ENCODE measurements at regions not wholly inside any gene's neighbourhood (a gene's known extent, or its start where the extent isn't known, plus 50 kb on each side); places are given as distances from the start of the nearest gene placed in this dataset.
"Not testable (repeated sequence)": the region's sequence is repeated elsewhere in the genome, so short reads cannot be mapped to it uniquely, and the experiment has no call there.

- DNase-seq (ENCODE audit: low read depth in 4 of 4, low spot score in 1 of 4) = no peak
Observed at GRCh38 chr6:6998194-6998569, 109.6 kb upstream of the RREB1 start.

- no peak for DNase-seq (ENCODE audit: low read depth in 4 of 4, low spot score in 1 of 4)
Observed at GRCh38 chr6:7000825-7001777, 106.7 kb upstream of the RREB1 start.

- no peak for DNase-seq (ENCODE audit: low read depth in 4 of 4, low spot score in 1 of 4)
Observed at GRCh38 chr6:7003041-7003440, 104.7 kb upstream of the RREB1 start.

- DNase-seq (ENCODE audit: low read depth in 4 of 4, low spot score in 1 of 4) = no peak
Observed at GRCh38 chr6:7004581-7005297, 103.0 kb upstream of the RREB1 start.

- no peak for DNase-seq (ENCODE audit: low read depth in 4 of 4, low spot score in 1 of 4)
Observed at GRCh38 chr6:7006515-7007191, 101.1 kb upstream of the RREB1 start.

GRCh38 chr6:7008451-7008988, 99.2 kb upstream of the RREB1 start:
- no peak for DNase-seq (ENCODE audit: low read depth in 4 of 4, low spot score in 1 of 4)

- no peak for DNase-seq (ENCODE audit: low read depth in 4 of 4, low spot score in 1 of 4)
Observed at GRCh38 chr6:7016226-7016625, 91.5 kb upstream of the RREB1 start.

- no peak for DNase-seq (ENCODE audit: low read depth in 4 of 4, low spot score in 1 of 4)
Observed at GRCh38 chr6:7021301-7021700, 86.5 kb upstream of the RREB1 start.

- DNase-seq (ENCODE audit: low read depth in 4 of 4, low spot score in 1 of 4) = no peak
Observed at GRCh38 chr6:7025861-7026260, 81.9 kb upstream of the RREB1 start.

- DNase-seq (ENCODE audit: low read depth in 4 of 4, low spot score in 1 of 4) = not testable (repeated sequence)
Observed at GRCh38 chr6:7028963-7029362, 78.8 kb upstream of the RREB1 start.

- DNase-seq (ENCODE audit: low read depth in 4 of 4, low spot score in 1 of 4) = not testable (repeated sequence)
Observed at GRCh38 chr6:7030968-7031367, 76.8 kb upstream of the RREB1 start.

GRCh38 chr6:7033202-7033601, 74.6 kb upstream of the RREB1 start:
- DNase-seq (ENCODE audit: low read depth in 4 of 4, low spot score in 1 of 4) = no peak

- DNase-seq (ENCODE audit: low read depth in 4 of 4, low spot score in 1 of 4) = no peak
Observed at GRCh38 chr6:7034055-7034454, 73.7 kb upstream of the RREB1 start.

- no peak for DNase-seq (ENCODE audit: low read depth in 4 of 4, low spot score in 1 of 4)
Observed at GRCh38 chr6:7035837-7036249, 71.9 kb upstream of the RREB1 start.

GRCh38 chr6:7041511-7042026, 66.2 kb upstream of the RREB1 start:
- no peak for DNase-seq (ENCODE audit: low read depth in 4 of 4, low spot score in 1 of 4)

- no peak for DNase-seq (ENCODE audit: low read depth in 4 of 4, low spot score in 1 of 4)
Observed at GRCh38 chr6:7042056-7042653, 65.6 kb upstream of the RREB1 start.

GRCh38 chr6:7042654-7043545, 64.9 kb upstream of the RREB1 start:
- no peak for DNase-seq (ENCODE audit: low read depth in 4 of 4, low spot score in 1 of 4)

- no peak for DNase-seq (ENCODE audit: low read depth in 4 of 4, low spot score in 1 of 4)
Observed at GRCh38 chr6:7045331-7045730, 62.4 kb upstream of the RREB1 start.

GRCh38 chr6:7045746-7046145, 62.0 kb upstream of the RREB1 start:
- DNase-seq (ENCODE audit: low read depth in 4 of 4, low spot score in 1 of 4) = no peak

- DNase-seq (ENCODE audit: low read depth in 4 of 4, low spot score in 1 of 4) = no peak
Observed at GRCh38 chr6:7047128-7047527, 60.6 kb upstream of the RREB1 start.
